Gastroesophageal sphincter (tissue), 3 donors: ENCODE measurements at regions not wholly inside any gene's neighbourhood (a gene's known extent, or its start where the extent isn't known, plus 50 kb on each side); places are given as distances from the start of the nearest gene placed in this dataset.

Source experiments
- POLR2AphosphoS5 ChIP-seq: sonication (generic); formaldehyde crosslinking; IDR thresholded peaks from one replicate; pipeline ENCODE4 v1.6.1; 2017; ENCODE audit warnings: antibody characterized with exemption
- TF ChIP-seq, protein P1 (sequence below), 4 experiments: fragments of 200-600 bp in 2 of 4; fragments of 450-650 bp in 2 of 4; sonication (generic) in 1 of 4; IDR thresholded peaks; one replicate each; pipeline ENCODE4 v1.5.1; 2017 to 2019; ENCODE audit warnings: antibody characterized with exemption in 4 of 4, mild to moderate bottlenecking in 2 of 4, moderate library complexity in 2 of 4

DNA sequence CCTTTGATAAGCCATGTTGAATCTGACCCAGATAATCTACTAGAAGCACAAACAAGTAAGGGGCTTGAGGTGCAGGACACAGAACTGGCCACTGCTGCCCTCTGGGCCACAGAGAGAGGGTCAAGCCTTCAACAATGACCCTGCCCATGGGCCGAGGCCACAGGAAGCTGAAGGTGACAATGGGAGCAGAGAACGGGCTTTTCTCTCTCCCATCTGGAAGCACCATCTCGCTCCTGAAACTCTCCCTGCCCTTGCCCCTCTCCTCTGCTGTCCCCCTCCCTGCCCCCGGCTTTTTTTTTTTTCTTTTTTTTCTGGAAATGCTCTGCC is 133.1 kb upstream of the DUSP10 start:
- TF ChIP-seq, protein P1, sequence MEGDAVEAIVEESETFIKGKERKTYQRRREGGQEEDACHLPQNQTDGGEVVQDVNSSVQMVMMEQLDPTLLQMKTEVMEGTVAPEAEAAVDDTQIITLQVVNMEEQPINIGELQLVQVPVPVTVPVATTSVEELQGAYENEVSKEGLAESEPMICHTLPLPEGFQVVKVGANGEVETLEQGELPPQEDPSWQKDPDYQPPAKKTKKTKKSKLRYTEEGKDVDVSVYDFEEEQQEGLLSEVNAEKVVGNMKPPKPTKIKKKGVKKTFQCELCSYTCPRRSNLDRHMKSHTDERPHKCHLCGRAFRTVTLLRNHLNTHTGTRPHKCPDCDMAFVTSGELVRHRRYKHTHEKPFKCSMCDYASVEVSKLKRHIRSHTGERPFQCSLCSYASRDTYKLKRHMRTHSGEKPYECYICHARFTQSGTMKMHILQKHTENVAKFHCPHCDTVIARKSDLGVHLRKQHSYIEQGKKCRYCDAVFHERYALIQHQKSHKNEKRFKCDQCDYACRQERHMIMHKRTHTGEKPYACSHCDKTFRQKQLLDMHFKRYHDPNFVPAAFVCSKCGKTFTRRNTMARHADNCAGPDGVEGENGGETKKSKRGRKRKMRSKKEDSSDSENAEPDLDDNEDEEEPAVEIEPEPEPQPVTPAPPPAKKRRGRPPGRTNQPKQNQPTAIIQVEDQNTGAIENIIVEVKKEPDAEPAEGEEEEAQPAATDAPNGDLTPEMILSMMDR (IDR thresholded peaks at IDR 0.05): no peak
- no peak for TF ChIP-seq POLR2AphosphoS5
